HFFc6 (cell line): ENCODE measurements at regions not wholly inside any gene's neighbourhood (a gene's known extent, or its start where the extent isn't known, plus 50 kb on each side); places are given as distances from the start of the nearest gene placed in this dataset.

ENCODE experiments used
- DNase-seq: peaks from one replicate; pipeline ENCODE4 v3.0.0-alpha.2; 2018
- H3K27ac Mint-ChIP-seq: 2 replicates; pipeline ENCODE4 v1.8.0; 2020; ENCODE audit warnings: mild to moderate bottlenecking, mixed read lengths
- H3K27me3 Mint-ChIP-seq: 2 replicates; pipeline ENCODE4 v1.8.0; 2021; ENCODE audit warnings: mild to moderate bottlenecking, moderate library complexity, mixed read lengths; ENCODE audit not compliant: insufficient read depth
- H3K36me3 Mint-ChIP-seq: 2 replicates; pipeline ENCODE4 v1.8.0; 2021; ENCODE audit warnings: low read depth, mixed read lengths
- H3K4me1 Mint-ChIP-seq: 2 replicates; pipeline ENCODE4 v1.8.0; 2020; ENCODE audit warnings: low read depth, mixed read lengths
- H3K4me3 Mint-ChIP-seq: 2 replicates; pipeline ENCODE4 v1.8.0; 2020; ENCODE audit warnings: mild to moderate bottlenecking, moderate library complexity, mixed read lengths
- H3K9me3 Mint-ChIP-seq: 2 replicates; pipeline ENCODE4 v1.8.0; 2020; ENCODE audit warnings: mild to moderate bottlenecking, mixed read lengths
- CTCF ChIP-seq: fragments of 200-600 bp; sonication (generic); IDR thresholded peaks from 2 replicates; pipeline ENCODE4 v1.5.0; 2021; ENCODE audit warnings: antibody characterized with exemption, mild to moderate bottlenecking

DNA sequence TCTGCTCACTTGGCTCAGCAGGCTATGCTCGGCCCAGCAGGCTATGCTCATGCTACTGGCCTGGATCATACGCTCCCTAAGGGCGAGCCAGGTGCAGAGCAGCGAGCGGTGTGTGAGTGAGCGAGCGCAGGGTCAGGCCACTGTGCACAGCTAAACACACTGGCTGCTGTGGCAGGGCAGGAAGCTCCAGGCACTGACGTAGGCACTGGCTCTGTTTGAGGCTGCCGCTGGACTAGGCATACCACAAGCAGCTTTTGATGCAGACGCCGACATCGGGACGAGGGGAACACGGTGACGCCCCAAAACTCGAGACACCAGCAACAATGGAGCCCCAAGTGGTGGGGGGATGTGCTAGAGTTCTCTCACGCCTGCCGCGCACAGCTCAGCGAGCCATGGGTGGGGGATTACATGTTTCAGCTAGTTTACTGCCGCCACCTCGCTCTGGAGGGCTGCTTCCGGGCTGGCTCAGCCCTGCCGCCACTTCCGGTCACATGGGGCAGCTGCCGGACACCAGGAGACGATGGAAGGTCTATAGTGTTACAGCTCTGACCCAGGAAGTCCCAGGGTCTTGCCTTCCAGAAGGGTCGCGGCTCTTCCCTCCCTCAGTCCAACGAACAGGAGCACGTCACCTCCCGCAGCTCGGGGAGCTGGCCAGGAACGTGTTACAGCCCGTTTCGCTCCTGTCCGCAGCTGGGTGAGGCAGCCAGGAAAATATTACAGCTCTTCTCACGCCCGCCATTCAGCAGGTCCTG, 1176.9 kb upstream of the LRRTM1 start:
- DNase-seq: no peak
- no peaks in the 10 kb centered on the region for H3K27me3 Mint-ChIP-seq
- no peak for TF ChIP-seq CTCF
- H3K27ac Mint-ChIP-seq: no peak overlapping the region
- H3K9me3 Mint-ChIP-seq: peaks cover 59% of the 10 kb centered on the region
- no peaks in the 10 kb centered on the region for H3K36me3 Mint-ChIP-seq
- H3K4me3 Mint-ChIP-seq: no peak overlapping the region
- no peaks in the 10 kb centered on the region for H3K4me1 Mint-ChIP-seq

- Mint-ChIP-seq H3K36me3 (no peaks in the 10 kb centered on the region; the same call in 1 of the 2 replicates), H3K4me1 (no peaks in the 10 kb centered on the region), H3K9me3 (peaks cover 33% of the 10 kb centered on the region), H3K27me3 (no peaks in the 10 kb centered on the region), H3K4me3 (no peak overlapping the region), H3K27ac (no peak overlapping the region)
- no peak for TF ChIP-seq CTCF
- no peak for DNase-seq
Measured at GRCh38 chr2:81467096-81467495, 1162.5 kb upstream of the LRRTM1 start.

GRCh38 chr2:81462420-81462819, 1157.9 kb upstream of the LRRTM1 start:
- peaks cover 49% of the 10 kb centered on the region for H3K9me3 Mint-ChIP-seq
- no peak for TF ChIP-seq CTCF
- H3K4me3 Mint-ChIP-seq: no peak overlapping the region
- no peaks in the 10 kb centered on the region for H3K4me1 Mint-ChIP-seq
- H3K27ac Mint-ChIP-seq: no peak overlapping the region
- no peak for DNase-seq
- H3K36me3 Mint-ChIP-seq: no peaks in the 10 kb centered on the region; the same call in 1 of the 2 replicates
- H3K27me3 Mint-ChIP-seq: 0 out of 2 replicates have a peak, but pooled peaks cover 1% of the 10 kb centered on the region

GRCh38 chr2:81445176-81445575, 1140.6 kb upstream of the LRRTM1 start:
- no peak for DNase-seq
- Mint-ChIP-seq H3K9me3 (peaks cover 29% of the 10 kb centered on the region), H3K4me1 (no peaks in the 10 kb centered on the region), H3K36me3 (no peaks in the 10 kb centered on the region), H3K4me3 (no peak overlapping the region), H3K27ac (no peak overlapping the region), H3K27me3 (no peaks in the 10 kb centered on the region)
- no peak for TF ChIP-seq CTCF

GRCh38 chr2:81437456-81438000, 1133.0 kb upstream of the LRRTM1 start:
- Mint-ChIP-seq H3K36me3 (no peaks in the 10 kb centered on the region), H3K9me3 (peaks cover 32% of the 10 kb centered on the region), H3K27ac (no peak overlapping the region), H3K4me3 (no peak overlapping the region), H3K27me3 (no peaks in the 10 kb centered on the region), H3K4me1 (no peaks in the 10 kb centered on the region)
- DNase-seq: no peak
- no peak for TF ChIP-seq CTCF
